Right kidney (tissue), 1 donor: ENCODE measurements at regions not wholly inside any gene's neighbourhood (a gene's known extent, or its start where the extent isn't known, plus 50 kb on each side); places are given as distances from the start of the nearest gene placed in this dataset.

Experiments
- DNase-seq: peaks from one replicate; pipeline ENCODE4 v3.0.0-alpha.2; 2016

GRCh38 chr13:80572923-80573316 is 232.0 kb upstream of the SPRY2 start:
- DNase-seq = no peak

GRCh38 chr13:80572308-80572922 is 231.5 kb upstream of the SPRY2 start:
- DNase-seq = no peak

- DNase-seq = no peak
Measured at GRCh38 chr13:80571346-80572307, 230.7 kb upstream of the SPRY2 start.

- no peak for DNase-seq
Measured at GRCh38 chr13:80563439-80563838, 222.5 kb upstream of the SPRY2 start.

- DNase-seq = no peak
Measured at GRCh38 chr13:80562433-80563156, 221.7 kb upstream of the SPRY2 start.

- DNase-seq = no peak
Measured at GRCh38 chr13:80560609-80561008, 219.7 kb upstream of the SPRY2 start.

GRCh38 chr13:80559944-80560343 is 219.0 kb upstream of the SPRY2 start:
- DNase-seq = no peak

GRCh38 chr13:80558074-80558473 is 217.1 kb upstream of the SPRY2 start:
- DNase-seq = no peak

- no peak for DNase-seq
Measured at GRCh38 chr13:80555796-80556678, 215.1 kb upstream of the SPRY2 start.

- DNase-seq = no peak
Measured at GRCh38 chr13:80552851-80553440, 212.0 kb upstream of the SPRY2 start.

GRCh38 chr13:80551650-80552497 is 210.9 kb upstream of the SPRY2 start:
- DNase-seq = peak; percentile 22

GRCh38 chr13:80550971-80551441 is 210.1 kb upstream of the SPRY2 start:
- no peak for DNase-seq

- no peak for DNase-seq
Measured at GRCh38 chr13:80548915-80549314, 208.0 kb upstream of the SPRY2 start.

GRCh38 chr13:80547885-80548825 is 207.2 kb upstream of the SPRY2 start:
- DNase-seq = no peak

- no peak for DNase-seq
Measured at GRCh38 chr13:80547341-80547740, 206.4 kb upstream of the SPRY2 start.

GRCh38 chr13:80533175-80533574 is 192.2 kb upstream of the SPRY2 start:
- no peak for DNase-seq

GRCh38 chr13:80530902-80531301 is 190.0 kb upstream of the SPRY2 start:
- DNase-seq = no peak

- DNase-seq = no peak
Measured at GRCh38 chr13:80530191-80530590, 189.3 kb upstream of the SPRY2 start.

- no peak for DNase-seq
Measured at GRCh38 chr13:80529734-80530133, 188.8 kb upstream of the SPRY2 start.
